Mesothelial cell of epicardium (in vitro differentiated cells): ENCODE measurements at regions not wholly inside any gene's neighbourhood (a gene's known extent, or its start where the extent isn't known, plus 50 kb on each side); places are given as distances from the start of the nearest gene placed in this dataset.
"Not testable (repeated sequence)": the region's sequence is repeated elsewhere in the genome, so short reads cannot be mapped to it uniquely, and the experiment has no call there.

Experiments
- DNase-seq, 2 experiments: peaks; one replicate each; pipeline ENCODE4 v3.0.0; 2021; ENCODE audit warnings: low spot score in 2 of 2; ENCODE audit not compliant: unreplicated experiment in 2 of 2
- H3K27ac Mint-ChIP-seq: 2 replicates; pipeline ENCODE4 v1.8.0; 2021; ENCODE audit warnings: mixed read lengths
- H3K27me3 Mint-ChIP-seq: 2 replicates; pipeline ENCODE4 v1.8.0; 2021; ENCODE audit warnings: low read depth, mixed read lengths
- H3K36me3 Mint-ChIP-seq: 2 replicates; pipeline ENCODE4 v1.8.0; 2021; ENCODE audit warnings: mixed read lengths
- H3K4me1 Mint-ChIP-seq: 2 replicates; pipeline ENCODE4 v1.8.0; 2021; ENCODE audit warnings: mixed read lengths
- H3K4me3 Mint-ChIP-seq: 2 replicates; pipeline ENCODE4 v1.8.0; 2021; ENCODE audit warnings: mild to moderate bottlenecking, moderate library complexity, mixed read lengths
- H3K9me3 Mint-ChIP-seq: 2 replicates; pipeline ENCODE4 v1.8.0; 2021; ENCODE audit warnings: mixed read lengths
- CTCF ChIP-seq: fragments of 200-600 bp; sonication (generic); IDR thresholded peaks from one replicate; pipeline ENCODE4 v1.5.0; 2021; ENCODE audit warnings: antibody characterized with exemption; ENCODE audit not compliant: unreplicated experiment

- peaks cover 21% of the 10 kb centered on the region for H3K9me3 Mint-ChIP-seq
- TF ChIP-seq CTCF: no peak
- H3K27me3 Mint-ChIP-seq: peaks cover 15% of the 10 kb centered on the region
- H3K4me1 Mint-ChIP-seq: no peaks in the 10 kb centered on the region
- H3K4me3 Mint-ChIP-seq: no peak overlapping the region
- no peak for DNase-seq
- peaks cover 2% of the 10 kb centered on the region for H3K36me3 Mint-ChIP-seq
- H3K27ac Mint-ChIP-seq: no peak overlapping the region
Measured at GRCh38 chr7:106365252-106366005, 80.6 kb upstream of the NAMPT start.

GRCh38 chr7:106362507-106362906, 77.7 kb upstream of the NAMPT start:
- peaks cover 15% of the 10 kb centered on the region for H3K27me3 Mint-ChIP-seq
- not testable (repeated sequence) for H3K36me3 Mint-ChIP-seq

GRCh38 chr7:106358103-106358663, 73.4 kb upstream of the NAMPT start:
- Mint-ChIP-seq H3K27ac (no peak overlapping the region), H3K9me3 (peaks cover 40% of the 10 kb centered on the region), H3K4me1 (no peaks in the 10 kb centered on the region), H3K4me3 (no peak overlapping the region), H3K27me3 (peaks cover 13% of the 10 kb centered on the region), H3K36me3 (peaks cover 2% of the 10 kb centered on the region)
- no peak for DNase-seq
- no peak for TF ChIP-seq CTCF

More at GRCh38 chr7:106362507-106362906, 77.7 kb upstream of the NAMPT start:
- H3K4me3 Mint-ChIP-seq, H3K4me1 Mint-ChIP-seq, DNase-seq, H3K27ac Mint-ChIP-seq: not testable (repeated sequence)
- H3K9me3 Mint-ChIP-seq: peaks cover 31% of the 10 kb centered on the region

- no peak overlapping the region for H3K4me3 Mint-ChIP-seq
- peaks cover 38% of the 10 kb centered on the region for H3K9me3 Mint-ChIP-seq
- H3K36me3 Mint-ChIP-seq: peaks cover 2% of the 10 kb centered on the region
- H3K27ac Mint-ChIP-seq: no peak overlapping the region
- no peaks in the 10 kb centered on the region for H3K4me1 Mint-ChIP-seq
- peaks cover 12% of the 10 kb centered on the region for H3K27me3 Mint-ChIP-seq
- no peak for DNase-seq
- no peak for TF ChIP-seq CTCF
Measured at GRCh38 chr7:106357675-106358074, 72.9 kb upstream of the NAMPT start.

GRCh38 chr7:106354822-106355221, 70.0 kb upstream of the NAMPT start:
- no peak for DNase-seq
- Mint-ChIP-seq H3K4me3 (no peak overlapping the region), H3K27ac (no peak overlapping the region), H3K36me3 (no peaks in the 10 kb centered on the region), H3K27me3 (peaks cover 1% of the 10 kb centered on the region), H3K4me1 (no peaks in the 10 kb centered on the region), H3K9me3 (peaks cover 18% of the 10 kb centered on the region)
- TF ChIP-seq CTCF: no peak

GRCh38 chr7:106353944-106354343, 69.2 kb upstream of the NAMPT start:
- TF ChIP-seq CTCF: no peak
- Mint-ChIP-seq H3K27ac (no peak overlapping the region), H3K27me3 (peaks cover 1% of the 10 kb centered on the region), H3K4me3 (no peak overlapping the region), H3K4me1 (no peaks in the 10 kb centered on the region), H3K36me3 (no peaks in the 10 kb centered on the region), H3K9me3 (peaks cover 20% of the 10 kb centered on the region)
- DNase-seq: no peak
